ENCODE measurements at regions not wholly inside any gene's neighbourhood (a gene's known extent, or its start where the extent isn't known, plus 50 kb on each side); places are given as distances from the start of the nearest gene placed in this dataset.
"Not testable (repeated sequence)": the region's sequence is repeated elsewhere in the genome, so short reads cannot be mapped to it uniquely, and the experiment has no call there.

DNA sequence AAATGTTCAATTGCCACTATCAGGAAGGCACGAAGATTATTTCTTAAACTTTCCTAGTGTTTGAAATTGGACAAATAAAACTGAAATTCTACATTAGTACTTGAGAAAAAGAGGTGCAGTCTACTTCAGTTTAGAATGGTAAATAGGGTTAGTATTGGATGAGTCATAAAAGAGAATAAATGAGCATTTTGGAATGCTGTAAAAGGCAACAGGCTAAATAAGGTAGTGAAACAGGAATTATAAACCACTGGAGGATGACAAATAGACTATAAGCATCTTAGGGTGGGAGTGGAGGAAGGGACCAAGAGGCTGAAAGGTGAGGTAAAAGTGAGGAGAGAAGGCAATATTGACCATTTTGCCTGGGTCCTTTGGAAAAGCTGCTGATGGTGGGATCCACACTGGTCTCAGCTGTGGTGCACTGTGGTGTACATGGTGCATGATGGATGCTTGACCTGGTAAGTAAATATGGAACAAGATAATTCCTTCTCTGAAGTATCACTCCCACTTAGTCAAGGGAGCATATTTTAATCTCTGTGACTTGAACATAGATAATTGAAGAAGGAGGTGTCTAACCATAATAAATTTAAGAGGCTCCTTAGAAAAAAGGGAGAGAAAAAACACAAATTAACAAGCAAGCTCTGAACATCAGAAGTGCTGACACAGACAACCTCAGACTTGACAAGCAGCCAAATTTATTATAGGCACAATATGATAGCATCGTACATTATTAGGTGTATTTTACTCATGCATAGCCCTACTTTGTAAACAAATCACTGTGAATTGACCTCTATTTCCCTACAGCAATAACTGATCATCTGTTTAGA is 76.4 kb upstream of the SCIN start:
- peaks cover 3% of the 10 kb centered on the region for H3K36me3 Mint-ChIP-seq (ENCODE audit: low read depth)
- TF ChIP-seq, protein P1, sequence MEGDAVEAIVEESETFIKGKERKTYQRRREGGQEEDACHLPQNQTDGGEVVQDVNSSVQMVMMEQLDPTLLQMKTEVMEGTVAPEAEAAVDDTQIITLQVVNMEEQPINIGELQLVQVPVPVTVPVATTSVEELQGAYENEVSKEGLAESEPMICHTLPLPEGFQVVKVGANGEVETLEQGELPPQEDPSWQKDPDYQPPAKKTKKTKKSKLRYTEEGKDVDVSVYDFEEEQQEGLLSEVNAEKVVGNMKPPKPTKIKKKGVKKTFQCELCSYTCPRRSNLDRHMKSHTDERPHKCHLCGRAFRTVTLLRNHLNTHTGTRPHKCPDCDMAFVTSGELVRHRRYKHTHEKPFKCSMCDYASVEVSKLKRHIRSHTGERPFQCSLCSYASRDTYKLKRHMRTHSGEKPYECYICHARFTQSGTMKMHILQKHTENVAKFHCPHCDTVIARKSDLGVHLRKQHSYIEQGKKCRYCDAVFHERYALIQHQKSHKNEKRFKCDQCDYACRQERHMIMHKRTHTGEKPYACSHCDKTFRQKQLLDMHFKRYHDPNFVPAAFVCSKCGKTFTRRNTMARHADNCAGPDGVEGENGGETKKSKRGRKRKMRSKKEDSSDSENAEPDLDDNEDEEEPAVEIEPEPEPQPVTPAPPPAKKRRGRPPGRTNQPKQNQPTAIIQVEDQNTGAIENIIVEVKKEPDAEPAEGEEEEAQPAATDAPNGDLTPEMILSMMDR (conservative IDR thresholded peaks at IDR 0.05), result no peak
- no peak overlapping the region for H3K4me3 Mint-ChIP-seq
- H3K27me3 Mint-ChIP-seq (ENCODE audit: low read depth), result no peaks in the 10 kb centered on the region
- peaks cover 5% of the 10 kb centered on the region for H3K4me1 Mint-ChIP-seq
- DNase-seq (ENCODE audit: low read depth, low spot score), result no peak
- no peaks in the 10 kb centered on the region for H3K9me3 Mint-ChIP-seq
- no peak overlapping the region for H3K27ac Mint-ChIP-seq (ENCODE audit: unreplicated experiment)

DNA sequence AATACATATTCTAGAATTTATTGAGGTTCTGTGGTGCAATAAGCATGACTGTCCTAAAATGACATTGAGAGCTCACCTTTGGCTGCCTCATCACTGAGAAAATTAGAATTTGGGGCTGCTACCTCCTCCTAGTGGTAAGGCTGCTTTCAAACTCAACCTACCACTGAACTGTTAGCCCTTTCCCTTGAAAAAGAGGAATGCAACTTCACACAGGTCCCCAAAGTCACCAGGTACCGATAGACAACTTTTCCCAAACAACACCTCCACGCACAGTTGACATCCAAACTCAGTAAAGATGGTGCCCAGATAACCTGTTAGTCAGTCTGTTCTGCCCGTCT is 75.9 kb upstream of the SCIN start:
- Mint-ChIP-seq H3K4me3 (no peak overlapping the region), H3K36me3 (ENCODE audit: low read depth) (peaks cover 4% of the 10 kb centered on the region), H3K27ac (ENCODE audit: unreplicated experiment) (no peak overlapping the region), H3K27me3 (ENCODE audit: low read depth) (no peaks in the 10 kb centered on the region), H3K9me3 (no peaks in the 10 kb centered on the region), H3K4me1 (peaks cover 5% of the 10 kb centered on the region)
- TF ChIP-seq, protein P1 (conservative IDR thresholded peaks at IDR 0.05), result peak; percentile 15
- DNase-seq (ENCODE audit: low read depth, low spot score), result no peak

DNA sequence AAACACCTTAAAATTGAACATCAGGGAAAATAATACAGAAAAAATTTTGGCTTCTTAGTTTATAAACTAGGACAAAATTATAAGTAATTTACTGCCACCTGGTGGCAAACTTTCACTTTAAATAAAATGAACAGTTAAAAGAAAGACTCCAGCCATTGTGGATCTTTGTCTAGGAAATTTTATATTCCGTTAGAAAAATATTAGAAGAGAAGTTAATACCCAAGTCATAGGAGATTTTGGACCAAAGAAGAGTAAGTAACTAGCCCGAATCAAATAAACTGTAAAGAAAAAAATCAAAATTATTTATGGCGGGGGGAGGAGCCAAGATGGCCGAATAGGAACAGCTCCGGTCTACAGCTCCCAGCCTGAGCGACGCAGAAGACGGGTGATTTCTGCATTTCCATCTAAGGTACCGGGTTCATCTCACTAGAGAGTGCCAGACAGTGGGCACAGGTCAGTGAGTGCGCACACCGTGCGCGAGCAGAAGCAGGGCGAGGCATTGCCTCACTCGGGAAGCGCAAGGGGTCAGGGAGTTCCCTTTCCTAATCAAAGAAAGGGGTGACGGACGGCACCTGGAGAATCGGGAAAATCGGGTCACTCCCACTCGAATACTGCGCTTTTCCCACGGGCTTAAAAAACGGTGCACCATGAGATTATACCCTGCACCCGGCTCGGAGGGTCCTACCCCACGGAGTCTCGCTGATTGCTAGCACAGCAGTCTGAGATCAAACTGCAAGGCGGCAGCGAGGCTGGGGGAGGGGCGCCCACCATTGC is 73.4 kb upstream of the SCIN start:
- not testable (repeated sequence) for H3K36me3 Mint-ChIP-seq (ENCODE audit: low read depth); H3K4me1 Mint-ChIP-seq; H3K27me3 Mint-ChIP-seq (ENCODE audit: low read depth); H3K9me3 Mint-ChIP-seq
- H3K27ac Mint-ChIP-seq (ENCODE audit: unreplicated experiment), result peak overlapping the region; percentile 99
- DNase-seq (ENCODE audit: low read depth, low spot score), result peak; percentile 7
- TF ChIP-seq, protein P1 (conservative IDR thresholded peaks at IDR 0.05), result peak; percentile 78
- H3K4me3 Mint-ChIP-seq, result peak overlapping the region; percentile 82

DNA sequence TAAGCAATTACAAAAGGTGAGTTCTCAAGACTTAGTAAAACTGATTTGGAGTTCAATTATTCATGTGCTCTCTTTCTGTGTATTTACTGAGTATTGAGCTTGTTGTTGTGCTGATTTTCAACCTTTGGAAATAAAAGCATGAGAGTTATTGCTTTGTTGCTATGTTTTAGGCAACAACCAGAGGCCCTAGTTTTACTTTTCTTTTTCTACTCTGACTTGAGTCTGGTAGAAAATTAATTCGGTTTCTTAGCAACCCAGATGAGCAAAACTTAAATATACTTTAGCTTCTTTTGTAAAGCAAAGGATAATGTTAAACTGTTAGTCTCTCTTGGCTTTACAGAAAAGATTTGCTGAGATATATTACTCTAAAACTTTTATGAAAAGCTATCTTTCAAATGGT is 66.4 kb upstream of the SCIN start:
- no peak overlapping the region for H3K27ac Mint-ChIP-seq (ENCODE audit: unreplicated experiment)
- DNase-seq (ENCODE audit: low read depth, low spot score), result no peak
- no peaks in the 10 kb centered on the region for H3K27me3 Mint-ChIP-seq (ENCODE audit: low read depth)
- H3K4me1 Mint-ChIP-seq, result peaks cover 4% of the 10 kb centered on the region
- no peak overlapping the region for H3K4me3 Mint-ChIP-seq
- TF ChIP-seq, protein P1 (conservative IDR thresholded peaks at IDR 0.05), result no peak
- peaks cover 3% of the 10 kb centered on the region for H3K9me3 Mint-ChIP-seq
- H3K36me3 Mint-ChIP-seq (ENCODE audit: low read depth), result peaks cover 3% of the 10 kb centered on the region

DNA sequence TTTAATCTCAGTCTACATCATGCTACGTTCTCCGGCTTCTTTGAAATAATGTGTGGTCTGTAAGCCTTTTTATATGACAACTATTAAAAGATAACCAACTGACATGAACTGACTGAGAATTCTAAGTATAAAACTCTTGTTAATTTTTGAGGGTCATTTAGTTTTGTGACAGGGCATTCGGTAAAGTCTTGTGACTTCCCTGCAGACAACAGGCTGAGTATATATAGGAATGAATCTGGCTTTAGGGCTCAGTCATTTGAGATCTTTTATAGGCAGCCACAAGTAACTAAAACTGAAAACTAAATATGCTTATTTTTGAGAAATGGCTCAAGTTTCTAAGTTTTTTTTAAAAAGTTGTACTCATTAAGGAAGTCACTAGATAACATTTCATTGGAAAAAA is 62.5 kb upstream of the SCIN start:
- Mint-ChIP-seq H3K27me3 (ENCODE audit: low read depth) (no peaks in the 10 kb centered on the region), H3K4me1 (peaks cover 4% of the 10 kb centered on the region), H3K36me3 (ENCODE audit: low read depth) (peaks cover 2% of the 10 kb centered on the region), H3K4me3 (no peak overlapping the region), H3K27ac (ENCODE audit: unreplicated experiment) (no peak overlapping the region), H3K9me3 (peaks cover 7% of the 10 kb centered on the region)
- no peak for DNase-seq (ENCODE audit: low read depth, low spot score)
- TF ChIP-seq, protein P1 (conservative IDR thresholded peaks at IDR 0.05), result no peak
